Body of pancreas (tissue), 4 donors: ENCODE measurements at regions not wholly inside any gene's neighbourhood (a gene's known extent, or its start where the extent isn't known, plus 50 kb on each side); places are given as distances from the start of the nearest gene placed in this dataset.

Experiments
- POLR2A ChIP-seq, 3 donors: fragments of 450-650 bp; IDR thresholded peaks; one replicate each; pipeline ENCODE4 v1.6.1; 2016; ENCODE audit warnings: antibody characterized with exemption in 3 of 3, mild to moderate bottlenecking in 2 of 3
- TF ChIP-seq, protein P1 (sequence below), 7 experiments: fragments of 450-650 bp in 4 of 7; fragments of 200-600 bp in 3 of 7; sonication (generic) in 3 of 7; IDR thresholded peaks; one replicate each; pipeline ENCODE4 v1.5.1; 2016 to 2019; ENCODE audit warnings: antibody characterized with exemption in 7 of 7

DNA sequence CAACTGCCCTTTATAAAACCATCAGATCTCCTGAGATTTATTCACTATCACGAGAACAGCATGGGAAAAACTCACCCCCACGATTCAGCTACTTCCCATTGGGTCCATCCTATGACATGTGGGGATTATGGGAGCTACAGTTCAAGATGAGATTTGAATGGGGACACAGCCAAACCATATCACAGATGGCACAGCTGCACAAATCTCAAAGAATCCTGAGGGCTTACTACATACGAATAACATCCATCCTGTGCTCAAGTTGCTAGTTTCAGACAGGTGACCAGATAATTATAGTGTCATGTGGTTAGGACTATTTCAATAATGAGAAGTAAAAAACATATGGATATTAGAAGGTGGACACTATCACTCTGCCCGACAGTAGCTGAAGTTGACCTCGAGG, 211.2 kb downstream of the NUAK1 start:
- TF ChIP-seq, protein P1, sequence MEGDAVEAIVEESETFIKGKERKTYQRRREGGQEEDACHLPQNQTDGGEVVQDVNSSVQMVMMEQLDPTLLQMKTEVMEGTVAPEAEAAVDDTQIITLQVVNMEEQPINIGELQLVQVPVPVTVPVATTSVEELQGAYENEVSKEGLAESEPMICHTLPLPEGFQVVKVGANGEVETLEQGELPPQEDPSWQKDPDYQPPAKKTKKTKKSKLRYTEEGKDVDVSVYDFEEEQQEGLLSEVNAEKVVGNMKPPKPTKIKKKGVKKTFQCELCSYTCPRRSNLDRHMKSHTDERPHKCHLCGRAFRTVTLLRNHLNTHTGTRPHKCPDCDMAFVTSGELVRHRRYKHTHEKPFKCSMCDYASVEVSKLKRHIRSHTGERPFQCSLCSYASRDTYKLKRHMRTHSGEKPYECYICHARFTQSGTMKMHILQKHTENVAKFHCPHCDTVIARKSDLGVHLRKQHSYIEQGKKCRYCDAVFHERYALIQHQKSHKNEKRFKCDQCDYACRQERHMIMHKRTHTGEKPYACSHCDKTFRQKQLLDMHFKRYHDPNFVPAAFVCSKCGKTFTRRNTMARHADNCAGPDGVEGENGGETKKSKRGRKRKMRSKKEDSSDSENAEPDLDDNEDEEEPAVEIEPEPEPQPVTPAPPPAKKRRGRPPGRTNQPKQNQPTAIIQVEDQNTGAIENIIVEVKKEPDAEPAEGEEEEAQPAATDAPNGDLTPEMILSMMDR (IDR thresholded peaks at IDR 0.05): no peak
- TF ChIP-seq POLR2A (IDR thresholded peaks at IDR 0.05): no peak
